H1 (cell line): ENCODE measurements at regions not wholly inside any gene's neighbourhood (a gene's known extent, or its start where the extent isn't known, plus 50 kb on each side); places are given as distances from the start of the nearest gene placed in this dataset.

Experiments
- GABPA ChIP-seq: IDR thresholded peaks from 2 replicates; pipeline ENCODE4 v1.6.1; 2011; ENCODE audit warnings: mild to moderate bottlenecking, low read length, moderate library complexity, borderline replicate concordance; ENCODE audit not compliant: insufficient read depth
- KDM1A ChIP-seq: fragments of 200-600, 300-600 bp; sonication (generic); IDR thresholded peaks from 2 replicates; pipeline ENCODE4 v1.7.1; 2016; ENCODE audit warnings: mild to moderate bottlenecking, low read length, borderline replicate concordance
- KDM5A ChIP-seq: fragments of 200-600 bp; IDR thresholded peaks from 2 replicates; pipeline ENCODE4 v1.7.1; 2012; ENCODE audit warnings: mild to moderate bottlenecking, low read length, inconsistent platforms, mixed read lengths
- RFX5 ChIP-seq: IDR thresholded peaks from 2 replicates; pipeline ENCODE4 v1.6.1; 2011; ENCODE audit warnings: low read depth, low read length, improper control_type of control experiment, borderline replicate concordance
- SIX5 ChIP-seq: IDR thresholded peaks from 2 replicates; pipeline ENCODE4 v1.6.1; 2011; ENCODE audit warnings: mild to moderate bottlenecking, low read depth, low read length
- SUZ12 ChIP-seq: fragments of 200-600 bp; sonication (generic); IDR thresholded peaks from 2 replicates; pipeline ENCODE4 v1.6.1; 2012; ENCODE audit warnings: mild to moderate bottlenecking, inconsistent platforms, low read length, moderate library complexity, mixed read lengths
- TAF1 ChIP-seq: IDR thresholded peaks from 2 replicates; pipeline ENCODE4 v1.6.1; 2011; ENCODE audit warnings: mild to moderate bottlenecking, low read depth, low read length
- TF ChIP-seq, protein P1 (sequence below): fragments of 300-600 bp; sonication (generic); IDR thresholded peaks from 2 replicates; pipeline ENCODE4 v1.7.1; 2012; ENCODE audit warnings: low read length, moderate library complexity, mild to moderate bottlenecking, inconsistent platforms; ENCODE audit not compliant: insufficient replicate concordance
- TF ChIP-seq, protein P2 (sequence below), 3 experiments: IDR thresholded peaks; 1 replicate in 2 of 3; 2 replicates in 1 of 3; pipeline versions ENCODE4 v1.5.1 to v1.6.1; 2011; ENCODE audit warnings: low read length in 3 of 3, mild to moderate bottlenecking in 3 of 3, inconsistent platforms in 2 of 3, low read depth in 1 of 3, moderate library complexity in 1 of 3; ENCODE audit not compliant: insufficient read depth in 1 of 3; ENCODE audit errors: control extremely low read depth in 1 of 3

DNA sequence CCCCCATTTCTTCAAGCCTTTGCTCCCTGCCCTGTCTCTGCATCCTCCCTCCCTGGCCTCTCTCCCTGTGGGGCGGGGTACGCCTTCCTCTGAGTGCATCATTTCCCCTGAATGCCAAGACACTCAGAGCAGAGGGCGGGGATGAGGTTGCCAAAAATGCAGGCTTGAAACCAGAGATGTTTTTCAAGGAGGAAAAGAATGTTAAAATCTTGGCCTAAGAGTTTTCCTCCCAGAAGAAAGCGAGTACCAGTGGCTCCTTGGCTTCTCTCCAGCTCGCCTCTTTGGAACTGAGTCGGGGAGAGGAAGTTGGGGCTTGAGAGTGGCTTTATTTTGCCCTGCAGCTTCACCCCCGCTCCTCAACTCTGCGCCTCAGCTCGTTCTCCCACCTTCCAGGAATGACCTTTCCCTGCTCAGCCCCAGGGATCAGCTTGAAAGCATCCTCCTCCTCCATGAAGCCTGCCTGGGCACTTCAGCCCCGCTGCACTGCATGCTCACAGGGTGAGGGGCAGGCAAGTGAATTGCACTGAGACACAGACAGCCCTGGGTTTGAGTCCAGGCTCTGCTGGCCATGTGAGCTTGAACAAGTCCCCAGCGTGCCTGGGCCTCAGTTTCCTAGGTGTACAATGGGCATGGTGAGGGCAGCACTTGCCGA lies 57.5 kb upstream of the SORCS2 start (continued):
- TF ChIP-seq, protein P1, sequence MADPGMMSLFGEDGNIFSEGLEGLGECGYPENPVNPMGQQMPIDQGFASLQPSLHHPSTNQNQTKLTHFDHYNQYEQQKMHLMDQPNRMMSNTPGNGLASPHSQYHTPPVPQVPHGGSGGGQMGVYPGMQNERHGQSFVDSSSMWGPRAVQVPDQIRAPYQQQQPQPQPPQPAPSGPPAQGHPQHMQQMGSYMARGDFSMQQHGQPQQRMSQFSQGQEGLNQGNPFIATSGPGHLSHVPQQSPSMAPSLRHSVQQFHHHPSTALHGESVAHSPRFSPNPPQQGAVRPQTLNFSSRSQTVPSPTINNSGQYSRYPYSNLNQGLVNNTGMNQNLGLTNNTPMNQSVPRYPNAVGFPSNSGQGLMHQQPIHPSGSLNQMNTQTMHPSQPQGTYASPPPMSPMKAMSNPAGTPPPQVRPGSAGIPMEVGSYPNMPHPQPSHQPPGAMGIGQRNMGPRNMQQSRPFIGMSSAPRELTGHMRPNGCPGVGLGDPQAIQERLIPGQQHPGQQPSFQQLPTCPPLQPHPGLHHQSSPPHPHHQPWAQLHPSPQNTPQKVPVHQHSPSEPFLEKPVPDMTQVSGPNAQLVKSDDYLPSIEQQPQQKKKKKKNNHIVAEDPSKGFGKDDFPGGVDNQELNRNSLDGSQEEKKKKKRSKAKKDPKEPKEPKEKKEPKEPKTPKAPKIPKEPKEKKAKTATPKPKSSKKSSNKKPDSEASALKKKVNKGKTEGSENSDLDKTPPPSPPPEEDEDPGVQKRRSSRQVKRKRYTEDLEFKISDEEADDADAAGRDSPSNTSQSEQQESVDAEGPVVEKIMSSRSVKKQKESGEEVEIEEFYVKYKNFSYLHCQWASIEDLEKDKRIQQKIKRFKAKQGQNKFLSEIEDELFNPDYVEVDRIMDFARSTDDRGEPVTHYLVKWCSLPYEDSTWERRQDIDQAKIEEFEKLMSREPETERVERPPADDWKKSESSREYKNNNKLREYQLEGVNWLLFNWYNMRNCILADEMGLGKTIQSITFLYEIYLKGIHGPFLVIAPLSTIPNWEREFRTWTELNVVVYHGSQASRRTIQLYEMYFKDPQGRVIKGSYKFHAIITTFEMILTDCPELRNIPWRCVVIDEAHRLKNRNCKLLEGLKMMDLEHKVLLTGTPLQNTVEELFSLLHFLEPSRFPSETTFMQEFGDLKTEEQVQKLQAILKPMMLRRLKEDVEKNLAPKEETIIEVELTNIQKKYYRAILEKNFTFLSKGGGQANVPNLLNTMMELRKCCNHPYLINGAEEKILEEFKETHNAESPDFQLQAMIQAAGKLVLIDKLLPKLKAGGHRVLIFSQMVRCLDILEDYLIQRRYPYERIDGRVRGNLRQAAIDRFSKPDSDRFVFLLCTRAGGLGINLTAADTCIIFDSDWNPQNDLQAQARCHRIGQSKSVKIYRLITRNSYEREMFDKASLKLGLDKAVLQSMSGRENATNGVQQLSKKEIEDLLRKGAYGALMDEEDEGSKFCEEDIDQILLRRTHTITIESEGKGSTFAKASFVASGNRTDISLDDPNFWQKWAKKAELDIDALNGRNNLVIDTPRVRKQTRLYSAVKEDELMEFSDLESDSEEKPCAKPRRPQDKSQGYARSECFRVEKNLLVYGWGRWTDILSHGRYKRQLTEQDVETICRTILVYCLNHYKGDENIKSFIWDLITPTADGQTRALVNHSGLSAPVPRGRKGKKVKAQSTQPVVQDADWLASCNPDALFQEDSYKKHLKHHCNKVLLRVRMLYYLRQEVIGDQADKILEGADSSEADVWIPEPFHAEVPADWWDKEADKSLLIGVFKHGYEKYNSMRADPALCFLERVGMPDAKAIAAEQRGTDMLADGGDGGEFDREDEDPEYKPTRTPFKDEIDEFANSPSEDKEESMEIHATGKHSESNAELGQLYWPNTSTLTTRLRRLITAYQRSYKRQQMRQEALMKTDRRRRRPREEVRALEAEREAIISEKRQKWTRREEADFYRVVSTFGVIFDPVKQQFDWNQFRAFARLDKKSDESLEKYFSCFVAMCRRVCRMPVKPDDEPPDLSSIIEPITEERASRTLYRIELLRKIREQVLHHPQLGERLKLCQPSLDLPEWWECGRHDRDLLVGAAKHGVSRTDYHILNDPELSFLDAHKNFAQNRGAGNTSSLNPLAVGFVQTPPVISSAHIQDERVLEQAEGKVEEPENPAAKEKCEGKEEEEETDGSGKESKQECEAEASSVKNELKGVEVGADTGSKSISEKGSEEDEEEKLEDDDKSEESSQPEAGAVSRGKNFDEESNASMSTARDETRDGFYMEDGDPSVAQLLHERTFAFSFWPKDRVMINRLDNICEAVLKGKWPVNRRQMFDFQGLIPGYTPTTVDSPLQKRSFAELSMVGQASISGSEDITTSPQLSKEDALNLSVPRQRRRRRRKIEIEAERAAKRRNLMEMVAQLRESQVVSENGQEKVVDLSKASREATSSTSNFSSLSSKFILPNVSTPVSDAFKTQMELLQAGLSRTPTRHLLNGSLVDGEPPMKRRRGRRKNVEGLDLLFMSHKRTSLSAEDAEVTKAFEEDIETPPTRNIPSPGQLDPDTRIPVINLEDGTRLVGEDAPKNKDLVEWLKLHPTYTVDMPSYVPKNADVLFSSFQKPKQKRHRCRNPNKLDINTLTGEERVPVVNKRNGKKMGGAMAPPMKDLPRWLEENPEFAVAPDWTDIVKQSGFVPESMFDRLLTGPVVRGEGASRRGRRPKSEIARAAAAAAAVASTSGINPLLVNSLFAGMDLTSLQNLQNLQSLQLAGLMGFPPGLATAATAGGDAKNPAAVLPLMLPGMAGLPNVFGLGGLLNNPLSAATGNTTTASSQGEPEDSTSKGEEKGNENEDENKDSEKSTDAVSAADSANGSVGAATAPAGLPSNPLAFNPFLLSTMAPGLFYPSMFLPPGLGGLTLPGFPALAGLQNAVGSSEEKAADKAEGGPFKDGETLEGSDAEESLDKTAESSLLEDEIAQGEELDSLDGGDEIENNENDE = no peak
- TF ChIP-seq KDM5A (no peak), SUZ12 (no peak), GABPA (no peak), SIX5 (no peak), KDM1A (no peak), TAF1 (no peak), RFX5 (no peak)
- TF ChIP-seq, protein P2, sequence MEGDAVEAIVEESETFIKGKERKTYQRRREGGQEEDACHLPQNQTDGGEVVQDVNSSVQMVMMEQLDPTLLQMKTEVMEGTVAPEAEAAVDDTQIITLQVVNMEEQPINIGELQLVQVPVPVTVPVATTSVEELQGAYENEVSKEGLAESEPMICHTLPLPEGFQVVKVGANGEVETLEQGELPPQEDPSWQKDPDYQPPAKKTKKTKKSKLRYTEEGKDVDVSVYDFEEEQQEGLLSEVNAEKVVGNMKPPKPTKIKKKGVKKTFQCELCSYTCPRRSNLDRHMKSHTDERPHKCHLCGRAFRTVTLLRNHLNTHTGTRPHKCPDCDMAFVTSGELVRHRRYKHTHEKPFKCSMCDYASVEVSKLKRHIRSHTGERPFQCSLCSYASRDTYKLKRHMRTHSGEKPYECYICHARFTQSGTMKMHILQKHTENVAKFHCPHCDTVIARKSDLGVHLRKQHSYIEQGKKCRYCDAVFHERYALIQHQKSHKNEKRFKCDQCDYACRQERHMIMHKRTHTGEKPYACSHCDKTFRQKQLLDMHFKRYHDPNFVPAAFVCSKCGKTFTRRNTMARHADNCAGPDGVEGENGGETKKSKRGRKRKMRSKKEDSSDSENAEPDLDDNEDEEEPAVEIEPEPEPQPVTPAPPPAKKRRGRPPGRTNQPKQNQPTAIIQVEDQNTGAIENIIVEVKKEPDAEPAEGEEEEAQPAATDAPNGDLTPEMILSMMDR (IDR thresholded peaks at IDR 0.05; ENCODE audit: control extremely low read depth in 1 of 3, insufficient read depth in 1 of 3, low read depth in 1 of 3, low read length in 3 of 3) = no peak
